WTC11 (cell line): ENCODE measurements at regions not wholly inside any gene's neighbourhood (a gene's known extent, or its start where the extent isn't known, plus 50 kb on each side); places are given as distances from the start of the nearest gene placed in this dataset.
A peak's percentile ranks its signal among the peaks of the same experiment; 100 is the strongest.

Experiments used
- ATAC-seq: fragments of 200-7000 bp; cut with Tn5 transposase; 2 replicates; pipeline ENCODE4 v1.10.0; 2021; ENCODE audit warnings: mild to moderate bottlenecking, moderate library complexity
- CTCF ChIA-PET: fragments of 300-600 bp; sonication (Branson Sonifier 250); formaldehyde crosslinking; loops from one replicate; lab custom pipeline; 2021; ENCODE audit warnings: antibody characterized with exemption; lab: Charles Lee
- POLR2A ChIA-PET: fragments of 350-600 bp; sonication (Branson Sonifier 250); formaldehyde crosslinking; loops from one replicate; lab custom pipeline; 2021; ENCODE audit warnings: antibody characterized with exemption; lab: Charles Lee
- DNase-seq: peaks from one replicate; pipeline ENCODE4 v3.0.0; 2021; ENCODE audit warnings: low spot score
- H3K27ac Mint-ChIP-seq: 2 replicates; pipeline ENCODE4 v1.8.0; 2021; ENCODE audit warnings: mixed read lengths
- H3K27me3 Mint-ChIP-seq: 2 replicates; pipeline ENCODE4 v1.8.0; 2021; ENCODE audit warnings: low read depth, mild to moderate bottlenecking, moderate library complexity, mixed read lengths
- H3K36me3 Mint-ChIP-seq: 2 replicates; pipeline ENCODE4 v1.8.0; 2021; ENCODE audit warnings: mixed read lengths
- H3K4me1 Mint-ChIP-seq: 2 replicates; pipeline ENCODE4 v1.8.0; 2022; ENCODE audit warnings: mixed read lengths
- H3K4me3 Mint-ChIP-seq: 2 replicates; pipeline ENCODE4 v1.8.0; 2021; ENCODE audit warnings: mild to moderate bottlenecking, moderate library complexity, mixed read lengths
- H3K9me3 Mint-ChIP-seq: 2 replicates; pipeline ENCODE4 v1.8.0; 2021; ENCODE audit warnings: mixed read lengths
- FOXJ3 ChIP-seq: sonication (generic); formaldehyde crosslinking; IDR thresholded peaks from 2 replicates; pipeline ENCODE4 v1.9.0; 2021; ENCODE audit warnings: missing genetic modification reagents, mild to moderate bottlenecking, borderline replicate concordance
- FOXP1 ChIP-seq: sonication (generic); formaldehyde crosslinking; IDR thresholded peaks from 2 replicates; pipeline ENCODE4 v1.8.0; 2022; ENCODE audit warnings: missing genetic modification reagents, mild to moderate bottlenecking, moderate library complexity, borderline replicate concordance
- NFATC4 ChIP-seq: fragments of 250-450 bp; sonication (Bioruptor Pico); IDR thresholded peaks from 2 replicates; pipeline ENCODE4 v1.9.0; 2021; ENCODE audit warnings: mild to moderate bottlenecking
- NFYB ChIP-seq: sonication (generic); formaldehyde crosslinking; conservative IDR thresholded peaks from 2 replicates; pipeline ENCODE4 v1.8.0; 2022; ENCODE audit warnings: low read depth, missing genetic modification reagents
- PRRX2 ChIP-seq: fragments of 250-450 bp; sonication (Bioruptor Pico); IDR thresholded peaks from 2 replicates; pipeline ENCODE4 v1.8.0; 2021; ENCODE audit warnings: mild to moderate bottlenecking
- RELA ChIP-seq: sonication (generic); formaldehyde crosslinking; IDR thresholded peaks from 2 replicates; pipeline ENCODE4 v1.8.1; 2022; ENCODE audit warnings: missing genetic modification reagents, mild to moderate bottlenecking, borderline replicate concordance
- ZBTB21 ChIP-seq: sonication (generic); formaldehyde crosslinking; IDR thresholded peaks from 2 replicates; pipeline ENCODE4 v1.8.1; 2023; ENCODE audit warnings: mild to moderate bottlenecking, missing genetic modification reagents, borderline replicate concordance
- ZNF121 ChIP-seq: sonication (generic); formaldehyde crosslinking; IDR thresholded peaks from 2 replicates; pipeline ENCODE4 v1.8.0; 2023; ENCODE audit warnings: missing genetic modification reagents
- ZNF138 ChIP-seq: sonication (generic); formaldehyde crosslinking; conservative IDR thresholded peaks from 2 replicates; pipeline ENCODE4 v1.8.1; 2022; ENCODE audit warnings: mild to moderate bottlenecking, moderate library complexity, missing genetic modification reagents
- ZNF263 ChIP-seq: sonication (generic); formaldehyde crosslinking; IDR thresholded peaks from 2 replicates; pipeline ENCODE4 v1.8.1; 2022; ENCODE audit warnings: low read depth, mild to moderate bottlenecking, moderate library complexity, missing genetic modification reagents
- ZNF416 ChIP-seq: fragments of 250-450 bp; sonication (Bioruptor Pico); IDR thresholded peaks from 2 replicates; pipeline ENCODE4 v1.9.0; 2021; ENCODE audit warnings: mild to moderate bottlenecking, inconsistent platforms
- ZNF671 ChIP-seq: fragments of 250-450 bp; sonication (Bioruptor Pico); IDR thresholded peaks from 2 replicates; pipeline ENCODE4 v1.8.0; 2021; ENCODE audit warnings: mild to moderate bottlenecking
- TF ChIP-seq, protein P1 (sequence below): sonication (generic); formaldehyde crosslinking; conservative IDR thresholded peaks from 2 replicates; pipeline ENCODE4 v1.8.1; 2022; ENCODE audit warnings: mild to moderate bottlenecking, missing genetic modification reagents
- TF ChIP-seq, protein P2 (sequence below): sonication (generic); formaldehyde crosslinking; IDR thresholded peaks from 2 replicates; pipeline ENCODE4 v1.8.0; 2022; ENCODE audit warnings: missing genetic modification reagents
- TF ChIP-seq, protein P3 (sequence below): sonication (generic); formaldehyde crosslinking; IDR thresholded peaks from 2 replicates; pipeline ENCODE4 v1.8.0; 2022; ENCODE audit warnings: mild to moderate bottlenecking, missing genetic modification reagents
- TF ChIP-seq, protein P4 (sequence below): sonication (generic); formaldehyde crosslinking; IDR thresholded peaks from 2 replicates; pipeline ENCODE4 v1.8.1; 2023; ENCODE audit warnings: mild to moderate bottlenecking, moderate library complexity, missing genetic modification reagents
- TF ChIP-seq, protein P5 (sequence below): sonication (generic); formaldehyde crosslinking; IDR thresholded peaks from 2 replicates; pipeline ENCODE4 v1.8.1; 2022; ENCODE audit warnings: missing genetic modification reagents, borderline replicate concordance
- TF ChIP-seq, protein P6 (sequence below): sonication (generic); formaldehyde crosslinking; IDR thresholded peaks from 2 replicates; pipeline ENCODE4 v1.8.0; 2023; ENCODE audit warnings: missing genetic modification reagents, mild to moderate bottlenecking, borderline replicate concordance

DNA sequence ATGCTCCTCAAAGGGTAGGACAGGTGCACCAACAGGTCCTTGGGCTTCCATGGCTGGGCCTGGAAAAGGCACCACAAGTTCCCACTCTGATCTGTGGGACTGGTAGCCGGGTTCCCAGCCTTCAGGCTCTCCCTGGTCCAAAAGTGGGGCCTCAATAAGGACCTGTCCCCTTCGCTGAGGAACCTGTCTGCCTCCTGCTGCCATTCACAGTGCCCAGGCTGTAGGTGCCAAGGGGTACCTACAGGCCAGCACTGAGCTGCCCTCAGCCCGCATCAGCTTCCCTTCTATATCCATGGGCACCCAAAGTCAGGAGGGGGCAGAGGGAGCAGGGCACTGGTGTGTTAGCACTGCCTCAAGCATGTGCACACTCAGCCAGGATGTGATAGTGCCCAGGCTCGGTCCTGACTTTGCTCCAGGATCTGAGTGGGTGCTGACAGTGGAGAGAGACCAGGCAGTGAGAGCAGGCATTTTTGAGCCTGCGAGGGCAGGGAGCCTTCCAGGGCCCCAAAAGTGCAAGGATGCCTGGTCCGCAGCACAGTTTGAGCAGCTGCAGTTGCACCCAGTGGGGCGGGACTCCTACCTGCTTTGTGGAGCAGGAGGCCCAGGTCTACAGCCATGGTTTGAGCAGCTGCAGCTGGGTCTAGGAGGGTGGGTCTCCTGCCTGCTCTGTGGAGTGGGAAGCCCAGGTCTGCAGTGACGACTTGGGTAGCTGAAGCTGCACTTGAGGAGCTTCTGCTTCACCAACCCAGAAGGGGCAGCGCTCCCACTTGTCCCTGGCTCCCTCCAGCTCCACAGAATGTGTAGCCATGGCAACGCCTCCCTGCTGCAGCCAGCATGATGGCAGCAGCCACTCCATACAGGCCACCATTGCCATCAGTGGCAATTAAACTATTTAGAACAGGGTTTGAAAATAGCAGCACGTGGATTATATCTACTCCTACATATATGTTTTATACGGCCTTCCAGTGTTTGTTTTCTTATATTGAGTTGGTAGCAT, 376.4 kb downstream of the KCTD8 start:
- peak; percentile 61 for ATAC-seq
- peaks cover 7% of the 10 kb centered on the region; the same call in 1 of the 2 replicates for H3K4me1 Mint-ChIP-seq

DNA sequence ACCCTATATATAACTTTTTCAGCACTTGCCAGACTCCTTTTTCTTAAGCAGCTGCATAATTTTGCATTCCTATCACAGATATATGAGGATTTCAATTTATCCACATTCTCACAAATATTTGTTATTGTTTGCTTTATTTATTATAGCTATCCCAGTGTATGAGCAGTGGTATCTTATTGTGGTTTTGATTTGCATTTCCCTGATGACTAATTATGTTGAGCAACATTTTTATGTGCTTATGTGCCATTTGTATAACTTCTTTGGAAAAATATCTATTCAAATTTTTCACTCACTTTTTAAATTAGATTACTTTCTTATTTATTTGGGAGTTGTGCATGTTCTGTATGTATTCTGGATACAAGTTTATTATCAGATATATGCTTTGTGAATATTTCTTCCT, 361.9 kb downstream of the KCTD8 start:
- H3K4me3 Mint-ChIP-seq, result no peak overlapping the region
- no peak overlapping the region for H3K27ac Mint-ChIP-seq
- peaks cover 19% of the 10 kb centered on the region for H3K9me3 Mint-ChIP-seq
- ATAC-seq (no peak), DNase-seq (no peak)
- peaks cover 16% of the 10 kb centered on the region for H3K36me3 Mint-ChIP-seq
- TF ChIP-seq ZNF138, result no peak
- no peak for TF ChIP-seq ZNF263 (CRISPR knock-in tag)
- CTCF ChIA-PET, result no interaction called here
- POLR2A ChIA-PET, result no interaction called here
- H3K4me1 Mint-ChIP-seq, result peaks cover 3% of the 10 kb centered on the region
- H3K27me3 Mint-ChIP-seq, result no peaks in the 10 kb centered on the region

More for the DNA sequence above, 376.4 kb downstream of the KCTD8 start:
- DNase-seq, result no peak
- H3K9me3 Mint-ChIP-seq, result peaks cover 30% of the 10 kb centered on the region
- ChIA-PET POLR2A (no interaction called here), CTCF (no interaction called here)
- H3K27ac Mint-ChIP-seq, result no peak overlapping the region
- H3K36me3 Mint-ChIP-seq, result peaks cover 28% of the 10 kb centered on the region
- no peaks in the 10 kb centered on the region; the same call in 1 of the 2 replicates for H3K27me3 Mint-ChIP-seq
- no peak overlapping the region for H3K4me3 Mint-ChIP-seq
- no peak for TF ChIP-seq ZBTB21
- no peak for TF ChIP-seq NFATC4 (CRISPR knock-in tag)
- TF ChIP-seq, protein P1, sequence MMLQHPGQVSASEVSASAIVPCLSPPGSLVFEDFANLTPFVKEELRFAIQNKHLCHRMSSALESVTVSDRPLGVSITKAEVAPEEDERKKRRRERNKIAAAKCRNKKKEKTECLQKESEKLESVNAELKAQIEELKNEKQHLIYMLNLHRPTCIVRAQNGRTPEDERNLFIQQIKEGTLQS (CRISPR knock-in tag), result no peak
- TF ChIP-seq, protein P2, sequence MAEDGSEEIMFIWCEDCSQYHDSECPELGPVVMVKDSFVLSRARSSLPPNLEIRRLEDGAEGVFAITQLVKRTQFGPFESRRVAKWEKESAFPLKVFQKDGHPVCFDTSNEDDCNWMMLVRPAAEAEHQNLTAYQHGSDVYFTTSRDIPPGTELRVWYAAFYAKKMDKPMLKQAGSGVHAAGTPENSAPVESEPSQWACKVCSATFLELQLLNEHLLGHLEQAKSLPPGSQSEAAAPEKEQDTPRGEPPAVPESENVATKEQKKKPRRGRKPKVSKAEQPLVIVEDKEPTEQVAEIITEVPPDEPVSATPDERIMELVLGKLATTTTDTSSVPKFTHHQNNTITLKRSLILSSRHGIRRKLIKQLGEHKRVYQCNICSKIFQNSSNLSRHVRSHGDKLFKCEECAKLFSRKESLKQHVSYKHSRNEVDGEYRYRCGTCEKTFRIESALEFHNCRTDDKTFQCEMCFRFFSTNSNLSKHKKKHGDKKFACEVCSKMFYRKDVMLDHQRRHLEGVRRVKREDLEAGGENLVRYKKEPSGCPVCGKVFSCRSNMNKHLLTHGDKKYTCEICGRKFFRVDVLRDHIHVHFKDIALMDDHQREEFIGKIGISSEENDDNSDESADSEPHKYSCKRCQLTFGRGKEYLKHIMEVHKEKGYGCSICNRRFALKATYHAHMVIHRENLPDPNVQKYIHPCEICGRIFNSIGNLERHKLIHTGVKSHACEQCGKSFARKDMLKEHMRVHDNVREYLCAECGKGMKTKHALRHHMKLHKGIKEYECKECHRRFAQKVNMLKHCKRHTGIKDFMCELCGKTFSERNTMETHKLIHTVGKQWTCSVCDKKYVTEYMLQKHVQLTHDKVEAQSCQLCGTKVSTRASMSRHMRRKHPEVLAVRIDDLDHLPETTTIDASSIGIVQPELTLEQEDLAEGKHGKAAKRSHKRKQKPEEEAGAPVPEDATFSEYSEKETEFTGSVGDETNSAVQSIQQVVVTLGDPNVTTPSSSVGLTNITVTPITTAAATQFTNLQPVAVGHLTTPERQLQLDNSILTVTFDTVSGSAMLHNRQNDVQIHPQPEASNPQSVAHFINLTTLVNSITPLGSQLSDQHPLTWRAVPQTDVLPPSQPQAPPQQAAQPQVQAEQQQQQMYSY (CRISPR knock-in tag), result no peak
- TF ChIP-seq, protein P3, sequence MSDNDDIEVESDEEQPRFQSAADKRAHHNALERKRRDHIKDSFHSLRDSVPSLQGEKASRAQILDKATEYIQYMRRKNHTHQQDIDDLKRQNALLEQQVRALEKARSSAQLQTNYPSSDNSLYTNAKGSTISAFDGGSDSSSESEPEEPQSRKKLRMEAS, result no peak
- TF ChIP-seq ZNF671 (CRISPR knock-in tag), result no peak
- no peak for TF ChIP-seq ZNF416 (CRISPR knock-in tag)

DNA sequence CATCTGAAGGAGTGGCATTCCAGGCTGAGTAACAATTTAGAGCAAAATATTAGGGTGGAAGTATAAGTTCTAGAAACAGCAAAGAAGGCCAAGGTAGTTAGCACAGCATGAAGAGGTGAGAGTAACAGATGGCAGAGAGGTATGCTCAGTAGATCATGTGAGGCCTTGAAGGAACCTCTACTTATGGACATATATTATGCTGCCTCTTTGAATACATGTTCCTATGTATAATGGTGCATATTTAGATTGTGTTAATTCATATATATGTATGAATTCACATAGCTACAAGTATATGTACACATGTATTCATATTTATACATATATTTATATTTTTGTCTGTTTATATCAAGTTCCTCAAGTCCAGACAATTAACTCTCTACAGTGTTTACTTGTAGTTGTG, 355.2 kb downstream of the KCTD8 start:
- POLR2A ChIA-PET, result no interaction called here
- H3K27me3 Mint-ChIP-seq, result no peaks in the 10 kb centered on the region
- CTCF ChIA-PET, result no interaction called here
- no peaks in the 10 kb centered on the region for H3K36me3 Mint-ChIP-seq
- H3K27ac Mint-ChIP-seq, result peak overlapping the region; percentile 5; the same call in 1 of the 2 replicates
- DNase-seq (no peak), ATAC-seq (no peak)
- H3K4me1 Mint-ChIP-seq, result peaks cover 11% of the 10 kb centered on the region
- H3K9me3 Mint-ChIP-seq, result no peaks in the 10 kb centered on the region; the same call in 1 of the 2 replicates
- H3K4me3 Mint-ChIP-seq, result no peak overlapping the region
- TF ChIP-seq FOXJ3 (CRISPR knock-in tag), result no peak
- no peak for TF ChIP-seq RELA (CRISPR knock-in tag)
- TF ChIP-seq ZNF121 (CRISPR knock-in tag), result no peak
- TF ChIP-seq, protein P4, sequence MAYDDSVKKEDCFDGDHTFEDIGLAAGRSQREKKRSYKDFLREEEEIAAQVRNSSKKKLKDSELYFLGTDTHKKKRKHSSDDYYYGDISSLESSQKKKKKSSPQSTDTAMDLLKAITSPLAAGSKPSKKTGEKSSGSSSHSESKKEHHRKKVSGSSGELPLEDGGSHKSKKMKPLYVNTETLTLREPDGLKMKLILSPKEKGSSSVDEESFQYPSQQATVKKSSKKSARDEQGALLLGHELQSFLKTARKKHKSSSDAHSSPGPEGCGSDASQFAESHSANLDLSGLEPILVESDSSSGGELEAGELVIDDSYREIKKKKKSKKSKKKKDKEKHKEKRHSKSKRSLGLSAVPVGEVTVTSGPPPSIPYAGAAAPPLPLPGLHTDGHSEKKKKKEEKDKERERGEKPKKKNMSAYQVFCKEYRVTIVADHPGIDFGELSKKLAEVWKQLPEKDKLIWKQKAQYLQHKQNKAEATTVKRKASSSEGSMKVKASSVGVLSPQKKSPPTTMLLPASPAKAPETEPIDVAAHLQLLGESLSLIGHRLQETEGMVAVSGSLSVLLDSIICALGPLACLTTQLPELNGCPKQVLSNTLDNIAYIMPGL (CRISPR knock-in tag), result no peak
- TF ChIP-seq FOXP1, result no peak
- no peak for TF ChIP-seq NFYB (CRISPR knock-in tag)
- no peak for TF ChIP-seq PRRX2 (CRISPR knock-in tag)
- TF ChIP-seq, protein P5, sequence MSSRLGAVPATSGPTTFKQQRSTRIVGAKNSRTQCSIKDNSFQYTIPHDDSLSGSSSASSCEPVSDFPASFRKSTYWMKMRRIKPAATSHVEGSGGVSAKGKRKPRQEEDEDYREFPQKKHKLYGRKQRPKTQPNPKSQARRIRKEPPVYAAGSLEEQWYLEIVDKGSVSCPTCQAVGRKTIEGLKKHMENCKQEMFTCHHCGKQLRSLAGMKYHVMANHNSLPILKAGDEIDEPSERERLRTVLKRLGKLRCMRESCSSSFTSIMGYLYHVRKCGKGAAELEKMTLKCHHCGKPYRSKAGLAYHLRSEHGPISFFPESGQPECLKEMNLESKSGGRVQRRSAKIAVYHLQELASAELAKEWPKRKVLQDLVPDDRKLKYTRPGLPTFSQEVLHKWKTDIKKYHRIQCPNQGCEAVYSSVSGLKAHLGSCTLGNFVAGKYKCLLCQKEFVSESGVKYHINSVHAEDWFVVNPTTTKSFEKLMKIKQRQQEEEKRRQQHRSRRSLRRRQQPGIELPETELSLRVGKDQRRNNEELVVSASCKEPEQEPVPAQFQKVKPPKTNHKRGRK (CRISPR knock-in tag), result no peak
- TF ChIP-seq, protein P6, sequence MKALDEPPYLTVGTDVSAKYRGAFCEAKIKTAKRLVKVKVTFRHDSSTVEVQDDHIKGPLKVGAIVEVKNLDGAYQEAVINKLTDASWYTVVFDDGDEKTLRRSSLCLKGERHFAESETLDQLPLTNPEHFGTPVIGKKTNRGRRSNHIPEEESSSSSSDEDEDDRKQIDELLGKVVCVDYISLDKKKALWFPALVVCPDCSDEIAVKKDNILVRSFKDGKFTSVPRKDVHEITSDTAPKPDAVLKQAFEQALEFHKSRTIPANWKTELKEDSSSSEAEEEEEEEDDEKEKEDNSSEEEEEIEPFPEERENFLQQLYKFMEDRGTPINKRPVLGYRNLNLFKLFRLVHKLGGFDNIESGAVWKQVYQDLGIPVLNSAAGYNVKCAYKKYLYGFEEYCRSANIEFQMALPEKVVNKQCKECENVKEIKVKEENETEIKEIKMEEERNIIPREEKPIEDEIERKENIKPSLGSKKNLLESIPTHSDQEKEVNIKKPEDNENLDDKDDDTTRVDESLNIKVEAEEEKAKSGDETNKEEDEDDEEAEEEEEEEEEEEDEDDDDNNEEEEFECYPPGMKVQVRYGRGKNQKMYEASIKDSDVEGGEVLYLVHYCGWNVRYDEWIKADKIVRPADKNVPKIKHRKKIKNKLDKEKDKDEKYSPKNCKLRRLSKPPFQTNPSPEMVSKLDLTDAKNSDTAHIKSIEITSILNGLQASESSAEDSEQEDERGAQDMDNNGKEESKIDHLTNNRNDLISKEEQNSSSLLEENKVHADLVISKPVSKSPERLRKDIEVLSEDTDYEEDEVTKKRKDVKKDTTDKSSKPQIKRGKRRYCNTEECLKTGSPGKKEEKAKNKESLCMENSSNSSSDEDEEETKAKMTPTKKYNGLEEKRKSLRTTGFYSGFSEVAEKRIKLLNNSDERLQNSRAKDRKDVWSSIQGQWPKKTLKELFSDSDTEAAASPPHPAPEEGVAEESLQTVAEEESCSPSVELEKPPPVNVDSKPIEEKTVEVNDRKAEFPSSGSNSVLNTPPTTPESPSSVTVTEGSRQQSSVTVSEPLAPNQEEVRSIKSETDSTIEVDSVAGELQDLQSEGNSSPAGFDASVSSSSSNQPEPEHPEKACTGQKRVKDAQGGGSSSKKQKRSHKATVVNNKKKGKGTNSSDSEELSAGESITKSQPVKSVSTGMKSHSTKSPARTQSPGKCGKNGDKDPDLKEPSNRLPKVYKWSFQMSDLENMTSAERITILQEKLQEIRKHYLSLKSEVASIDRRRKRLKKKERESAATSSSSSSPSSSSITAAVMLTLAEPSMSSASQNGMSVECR (CRISPR knock-in tag), result no peak
